ENCODE measurements at regions not wholly inside any gene's neighbourhood (a gene's known extent, or its start where the extent isn't known, plus 50 kb on each side); places are given as distances from the start of the nearest gene placed in this dataset.

GRCh38 chr7:67445728-67446127 is 449.1 kb downstream of the TYW1 start:
- Mint-ChIP-seq H3K9me3 (peaks cover 0 to 1% of the 10 kb centered on the region in 2 donors), H3K4me1 (ENCODE audit: low read depth) (no peaks in the 10 kb centered on the region), H3K4me3 (no peak overlapping the region), H3K27me3 (ENCODE audit: low read depth) (no peaks in the 10 kb centered on the region), H3K27ac (no peak overlapping the region), H3K36me3 (ENCODE audit: insufficient read depth in 2 of 2) (no peaks in the 10 kb centered on the region)
- DNase-seq (no peak), ATAC-seq (replicated peaks in 1 of 2) (no peak)

GRCh38 chr7:67447297-67447696 is 450.7 kb downstream of the TYW1 start:
- Mint-ChIP-seq H3K9me3 (peaks cover 4 to 5% of the 10 kb centered on the region in 2 donors), H3K27ac (no peak overlapping the region), H3K4me1 (ENCODE audit: low read depth) (no peaks in the 10 kb centered on the region), H3K36me3 (ENCODE audit: insufficient read depth in 2 of 2) (no peaks in the 10 kb centered on the region), H3K27me3 (ENCODE audit: low read depth) (no peaks in the 10 kb centered on the region), H3K4me3 (no peak overlapping the region)
- DNase-seq (no peak), ATAC-seq (replicated peaks in 1 of 2) (no peak)

DNA sequence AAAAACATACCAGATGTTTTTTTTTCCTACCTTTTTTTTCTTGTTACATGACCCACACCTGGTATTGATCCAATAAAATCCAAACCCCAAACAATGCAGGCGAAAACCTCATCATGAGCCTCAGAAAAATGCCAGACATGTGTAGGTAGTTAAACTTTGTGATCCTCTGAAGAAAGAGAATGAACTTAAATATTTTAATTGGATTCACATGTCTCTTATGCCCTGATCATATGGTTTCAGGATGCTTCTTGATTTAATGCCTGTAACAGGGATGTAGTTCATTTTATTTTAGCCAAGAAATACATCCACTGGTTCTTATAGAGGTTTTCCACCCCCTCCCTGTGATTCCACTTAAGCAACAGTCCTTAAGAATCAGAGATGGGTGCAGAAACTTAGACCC is 451.6 kb downstream of the TYW1 start:
- Mint-ChIP-seq H3K4me3 (no peak overlapping the region), H3K4me1 (ENCODE audit: low read depth) (no peaks in the 10 kb centered on the region), H3K27me3 (ENCODE audit: low read depth) (no peaks in the 10 kb centered on the region), H3K36me3 (ENCODE audit: insufficient read depth in 2 of 2) (no peaks in the 10 kb centered on the region), H3K9me3 (peaks cover 5 to 10% of the 10 kb centered on the region in 2 donors), H3K27ac (no peak overlapping the region)
- ATAC-seq (replicated peaks in 1 of 2): no peak
- DNase-seq: no peak

DNA sequence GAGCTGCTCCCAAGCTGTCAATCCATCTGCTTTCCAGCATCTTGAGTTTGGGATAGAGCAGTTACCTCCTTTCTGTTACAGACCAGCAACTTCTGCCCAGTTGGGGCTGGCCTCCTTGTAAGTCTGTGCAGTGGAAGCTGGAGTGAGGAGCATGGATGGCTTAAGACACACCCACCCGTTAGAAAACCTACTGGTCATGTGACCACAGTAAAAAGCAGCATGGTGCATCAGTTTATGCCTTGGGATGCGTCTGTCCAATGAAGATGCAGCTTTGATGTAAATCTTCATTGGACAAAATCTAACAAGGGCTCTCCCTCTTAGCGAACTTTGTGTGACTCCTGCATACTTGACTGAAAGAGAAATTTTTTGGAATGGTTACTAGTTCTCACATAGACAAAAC is 453.5 kb downstream of the TYW1 start:
- DNase-seq (no peak), ATAC-seq (replicated peaks in 1 of 2) (no peak)
- H3K27me3 Mint-ChIP-seq (ENCODE audit: low read depth): no peaks in the 10 kb centered on the region
- peaks cover 5 to 10% of the 10 kb centered on the region in 2 donors for H3K9me3 Mint-ChIP-seq
- H3K4me3 Mint-ChIP-seq: no peak overlapping the region
- no peaks in the 10 kb centered on the region for H3K4me1 Mint-ChIP-seq (ENCODE audit: low read depth)
- H3K27ac Mint-ChIP-seq: no peak overlapping the region
- H3K36me3 Mint-ChIP-seq (ENCODE audit: insufficient read depth in 2 of 2): no peaks in the 10 kb centered on the region

- DNase-seq: no peak
- ATAC-seq (replicated peaks in 1 of 2): no peak
- H3K4me3 Mint-ChIP-seq: no peak overlapping the region
- H3K27me3 Mint-ChIP-seq (ENCODE audit: low read depth): no peaks in the 10 kb centered on the region
- no peak overlapping the region for H3K27ac Mint-ChIP-seq
- H3K4me1 Mint-ChIP-seq (ENCODE audit: low read depth): no peaks in the 10 kb centered on the region
- peaks cover 5 to 10% of the 10 kb centered on the region in 2 donors for H3K9me3 Mint-ChIP-seq
- H3K36me3 Mint-ChIP-seq (ENCODE audit: insufficient read depth in 2 of 2): no peaks in the 10 kb centered on the region
These were observed 454.7 kb downstream of the TYW1 start for GRCh38 chr7:67451306-67451705.

GRCh38 chr7:67452516-67453026 is 455.9 kb downstream of the TYW1 start:
- H3K27me3 Mint-ChIP-seq (ENCODE audit: low read depth): no peaks in the 10 kb centered on the region
- no peaks in the 10 kb centered on the region for H3K4me1 Mint-ChIP-seq (ENCODE audit: low read depth)
- no peak overlapping the region for H3K27ac Mint-ChIP-seq
- H3K4me3 Mint-ChIP-seq: no peak overlapping the region
- peaks cover 5 to 10% of the 10 kb centered on the region in 2 donors for H3K9me3 Mint-ChIP-seq
- DNase-seq (no peak), ATAC-seq (replicated peaks in 1 of 2) (no peak)
- H3K36me3 Mint-ChIP-seq (ENCODE audit: insufficient read depth in 2 of 2): no peaks in the 10 kb centered on the region

DNA sequence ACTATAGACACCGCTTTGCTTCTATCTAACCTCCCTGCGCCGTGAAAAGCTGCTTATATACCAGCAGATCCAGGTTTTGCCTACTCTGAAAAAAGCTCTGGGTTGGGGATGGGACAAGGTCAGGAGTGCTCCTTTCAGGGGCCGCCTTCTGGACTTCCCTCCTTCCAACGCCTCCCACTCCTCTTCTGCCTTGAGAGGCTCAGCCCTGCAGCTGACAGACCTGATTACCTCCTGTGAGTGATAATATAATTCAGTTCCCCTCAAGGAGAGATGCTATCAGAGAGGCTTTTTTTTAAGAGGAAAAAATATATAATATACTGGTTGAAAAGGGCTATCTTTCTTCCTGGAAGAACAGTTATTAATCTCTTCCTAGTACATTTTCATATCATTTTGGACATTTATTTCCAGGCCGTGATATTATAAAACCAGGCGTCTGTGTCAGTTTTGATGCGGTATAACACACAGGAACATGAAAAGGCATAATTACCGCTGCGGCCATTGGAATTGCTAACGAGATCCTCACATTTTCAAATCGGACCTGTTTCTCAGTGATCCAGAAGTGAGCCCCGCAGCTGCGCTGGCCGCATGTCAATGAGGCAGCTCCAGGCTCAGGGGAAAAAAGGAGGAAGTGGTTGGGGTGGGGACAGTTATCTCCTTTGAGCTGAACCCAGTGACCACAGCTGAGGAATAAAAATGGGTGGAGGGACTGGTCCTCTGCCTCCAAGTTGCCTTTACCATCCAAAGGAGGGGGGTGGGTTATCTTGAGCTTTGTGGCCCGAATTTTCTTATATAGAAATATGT is 457.1 kb downstream of the TYW1 start:
- Mint-ChIP-seq H3K27ac (no peak overlapping the region), H3K27me3 (ENCODE audit: low read depth) (no peaks in the 10 kb centered on the region), H3K4me3 (no peak overlapping the region), H3K4me1 (ENCODE audit: low read depth) (no peaks in the 10 kb centered on the region), H3K9me3 (peaks cover 3 to 10% of the 10 kb centered on the region in 2 donors), H3K36me3 (ENCODE audit: insufficient read depth in 2 of 2) (no peaks in the 10 kb centered on the region)
- no peak for DNase-seq
- ATAC-seq (replicated peaks in 1 of 2): no peak

- H3K27ac Mint-ChIP-seq: no peak overlapping the region
- no peaks in the 10 kb centered on the region for H3K4me1 Mint-ChIP-seq (ENCODE audit: low read depth)
- no peak overlapping the region for H3K4me3 Mint-ChIP-seq
- H3K9me3 Mint-ChIP-seq: peaks cover 3 to 10% of the 10 kb centered on the region in 2 donors
- H3K36me3 Mint-ChIP-seq (ENCODE audit: insufficient read depth in 2 of 2): no peaks in the 10 kb centered on the region
- DNase-seq: no peak
- H3K27me3 Mint-ChIP-seq (ENCODE audit: low read depth): no peaks in the 10 kb centered on the region
- ATAC-seq (replicated peaks in 1 of 2): no peak
These were observed 458.9 kb downstream of the TYW1 start for GRCh38 chr7:67455508-67455907.

DNA sequence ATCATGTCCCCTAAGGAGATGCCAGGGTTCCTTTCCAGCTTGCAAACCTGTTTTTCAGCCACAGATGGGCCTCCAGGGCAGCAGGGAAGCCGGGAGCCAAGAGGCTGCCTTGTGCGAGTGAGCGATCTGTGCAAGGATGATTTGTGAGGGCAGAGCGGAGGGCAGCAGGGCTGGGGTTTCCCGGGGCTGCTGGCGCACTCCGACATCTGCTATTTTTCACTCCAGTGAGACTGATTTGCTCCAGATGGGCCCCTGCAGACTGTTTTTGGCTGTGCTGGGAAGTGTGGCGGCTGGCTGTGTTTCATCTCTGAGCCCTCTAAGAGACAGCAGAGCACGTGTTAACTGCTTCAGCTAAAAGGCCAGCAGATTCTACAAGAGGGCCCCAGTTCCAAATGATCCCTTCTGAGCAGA is 466.2 kb downstream of the TYW1 start:
- DNase-seq (no peak), ATAC-seq (replicated peaks in 1 of 2) (no peak)
- Mint-ChIP-seq H3K4me1 (ENCODE audit: low read depth) (no peaks in the 10 kb centered on the region), H3K27me3 (ENCODE audit: low read depth) (no peaks in the 10 kb centered on the region), H3K9me3 (peaks cover 0 to 2% of the 10 kb centered on the region in 2 donors), H3K36me3 (ENCODE audit: insufficient read depth in 2 of 2) (no peaks in the 10 kb centered on the region), H3K27ac (no peak overlapping the region), H3K4me3 (no peak overlapping the region)

- H3K36me3 Mint-ChIP-seq (ENCODE audit: insufficient read depth in 2 of 2): peaks cover 0 to under 1% of the 10 kb centered on the region in 2 donors
- no peaks in the 10 kb centered on the region for H3K27me3 Mint-ChIP-seq (ENCODE audit: low read depth)
- H3K4me3 Mint-ChIP-seq: no peak overlapping the region
- ATAC-seq (replicated peaks in 1 of 2) (no peak), DNase-seq (no peak)
- no peak overlapping the region for H3K27ac Mint-ChIP-seq
- no peaks in the 10 kb centered on the region for H3K4me1 Mint-ChIP-seq (ENCODE audit: low read depth)
- peaks cover 2 to 4% of the 10 kb centered on the region in 2 donors for H3K9me3 Mint-ChIP-seq
These were observed 466.7 kb downstream of the TYW1 start for GRCh38 chr7:67463316-67463715.

GRCh38 chr7:67463983-67464382 is 467.4 kb downstream of the TYW1 start:
- DNase-seq: no peak
- ATAC-seq (replicated peaks in 1 of 2): no peak
- no peak overlapping the region for H3K27ac Mint-ChIP-seq
- H3K27me3 Mint-ChIP-seq (ENCODE audit: low read depth): no peaks in the 10 kb centered on the region
- H3K36me3 Mint-ChIP-seq (ENCODE audit: insufficient read depth in 2 of 2): peaks cover 3 to 4% of the 10 kb centered on the region in 2 donors
- peaks cover 4 to 9% of the 10 kb centered on the region in 2 donors for H3K9me3 Mint-ChIP-seq
- no peaks in the 10 kb centered on the region for H3K4me1 Mint-ChIP-seq (ENCODE audit: low read depth)
- H3K4me3 Mint-ChIP-seq: no peak overlapping the region

- peaks cover 4 to 9% of the 10 kb centered on the region in 2 donors for H3K9me3 Mint-ChIP-seq
- ATAC-seq (replicated peaks in 1 of 2) (no peak), DNase-seq (no peak)
- H3K27me3 Mint-ChIP-seq (ENCODE audit: low read depth): no peaks in the 10 kb centered on the region
- peaks cover 3 to 4% of the 10 kb centered on the region in 2 donors for H3K36me3 Mint-ChIP-seq (ENCODE audit: insufficient read depth in 2 of 2)
- no peak overlapping the region for H3K27ac Mint-ChIP-seq
- no peak overlapping the region for H3K4me3 Mint-ChIP-seq
- no peaks in the 10 kb centered on the region for H3K4me1 Mint-ChIP-seq (ENCODE audit: low read depth)
These were observed 469.5 kb downstream of the TYW1 start for GRCh38 chr7:67466109-67466508.

DNA sequence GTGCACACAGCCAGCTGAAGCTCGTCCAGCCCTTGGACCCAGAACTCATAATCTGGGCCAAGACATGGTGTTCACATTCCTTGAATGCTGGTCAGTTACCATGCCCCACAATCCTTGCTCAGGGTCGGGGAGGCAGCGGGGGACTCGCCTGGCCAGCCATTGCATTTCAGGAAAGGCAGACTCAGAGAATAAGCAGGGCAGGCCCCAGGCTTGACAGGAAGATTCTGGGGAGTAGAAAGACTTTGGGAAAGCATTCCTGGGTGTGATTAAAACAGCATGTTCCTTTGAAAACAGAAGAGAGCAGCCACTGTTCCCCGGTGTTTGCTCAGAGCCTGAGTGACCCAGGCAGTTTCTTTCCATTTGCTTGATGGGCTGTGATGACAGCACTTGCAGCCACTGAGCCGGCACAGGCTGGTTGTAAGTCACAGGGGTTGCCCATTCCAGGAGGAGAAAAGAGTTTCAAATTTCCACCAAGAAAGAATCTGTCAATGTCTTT is 473.7 kb downstream of the TYW1 start:
- ATAC-seq (replicated peaks in 1 of 2) (no peak), DNase-seq (no peak)
- no peaks in the 10 kb centered on the region for H3K27me3 Mint-ChIP-seq (ENCODE audit: low read depth)
- peaks cover 4 to 9% of the 10 kb centered on the region in 2 donors for H3K9me3 Mint-ChIP-seq
- no peak overlapping the region for H3K27ac Mint-ChIP-seq
- no peaks in the 10 kb centered on the region for H3K4me1 Mint-ChIP-seq (ENCODE audit: low read depth)
- no peak overlapping the region for H3K4me3 Mint-ChIP-seq
- H3K36me3 Mint-ChIP-seq (ENCODE audit: insufficient read depth in 2 of 2): peaks cover 3 to 4% of the 10 kb centered on the region in 2 donors

GRCh38 chr7:67475293-67475692 is 478.7 kb downstream of the TYW1 start:
- DNase-seq (no peak), ATAC-seq (replicated peaks in 1 of 2) (no peak)
- Mint-ChIP-seq H3K4me1 (ENCODE audit: low read depth) (no peaks in the 10 kb centered on the region), H3K9me3 (no peaks in the 10 kb centered on the region), H3K36me3 (ENCODE audit: insufficient read depth in 2 of 2) (no peaks in the 10 kb centered on the region), H3K4me3 (no peak overlapping the region), H3K27me3 (ENCODE audit: low read depth) (no peaks in the 10 kb centered on the region), H3K27ac (no peak overlapping the region)

Measured in activated T-cell treated with anti-CD3 and anti-CD28 coated beads, Interleukin-2, amount 50 U/mL, for 72 hours (primary cell).